ENCODE measurements at regions not wholly inside any gene's neighbourhood (a gene's known extent, or its start where the extent isn't known, plus 50 kb on each side); places are given as distances from the start of the nearest gene placed in this dataset.
A peak's percentile ranks its signal among the peaks of the same experiment; 100 is the strongest.

DNA sequence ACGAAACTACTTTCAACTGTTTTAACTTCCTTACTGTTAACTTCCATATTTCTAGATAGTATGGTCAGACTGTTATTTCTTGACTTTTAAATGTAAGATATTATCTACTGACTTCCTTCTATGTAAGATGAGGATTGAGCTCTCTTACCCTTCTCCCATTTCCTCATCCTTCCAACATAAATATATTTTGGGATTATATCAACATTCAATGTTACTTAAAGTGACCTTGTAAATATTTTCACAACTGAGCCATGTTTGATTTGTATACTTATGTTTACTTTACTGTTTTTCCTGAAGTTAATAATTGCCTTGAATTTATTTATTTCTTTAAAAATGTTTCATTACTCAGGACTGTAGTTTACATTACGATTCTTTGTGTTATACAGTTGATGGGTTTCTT lies 148.7 kb downstream of the ZIC5 start:
- no peaks in the 10 kb centered on the region for H3K79me2 ChIP-seq
- H3K9me3 ChIP-seq (ENCODE audit: low read depth) = no peaks in the 10 kb centered on the region
- no peaks in the 10 kb centered on the region for H3K36me3 ChIP-seq (replicated peaks; ENCODE audit: insufficient read depth, low read depth)
- no peaks in the 10 kb centered on the region for H4K20me1 ChIP-seq (ENCODE audit: insufficient read depth, poor library complexity, severe bottlenecking)
- no peak overlapping the region for H3K27ac ChIP-seq
- H3K27me3 ChIP-seq = no peaks in the 10 kb centered on the region
- DNase-seq (ENCODE audit: low spot score) = no peak
- no peak overlapping the region for H3K4me3 ChIP-seq
- peaks cover 5% of the 10 kb centered on the region for H3K4me1 ChIP-seq (ENCODE audit: insufficient read depth)
- no peaks in the 10 kb centered on the region for H3K9me2 ChIP-seq (replicated peaks; ENCODE audit: insufficient read depth)
- WGBS (ENCODE audit: low lambda C conversion rate, missing lambda C conversion rate) = 80% methylated on average over 2 of the region's 2 CpGs
- H2AFZ ChIP-seq = no peak overlapping the region
- TF ChIP-seq EZH2 (IDR thresholded peaks at IDR 0.05; ENCODE audit: borderline replicate concordance) (no peak), EZH2phosphoT487 (IDR thresholded peaks at IDR 0.05; ENCODE audit: low read depth, severe bottlenecking, unreplicated experiment) (no peak), CTCF (IDR thresholded peaks at IDR 0.05; ENCODE audit: poor library complexity) (no peak)
- H3K4me2 ChIP-seq = no peak overlapping the region

DNA sequence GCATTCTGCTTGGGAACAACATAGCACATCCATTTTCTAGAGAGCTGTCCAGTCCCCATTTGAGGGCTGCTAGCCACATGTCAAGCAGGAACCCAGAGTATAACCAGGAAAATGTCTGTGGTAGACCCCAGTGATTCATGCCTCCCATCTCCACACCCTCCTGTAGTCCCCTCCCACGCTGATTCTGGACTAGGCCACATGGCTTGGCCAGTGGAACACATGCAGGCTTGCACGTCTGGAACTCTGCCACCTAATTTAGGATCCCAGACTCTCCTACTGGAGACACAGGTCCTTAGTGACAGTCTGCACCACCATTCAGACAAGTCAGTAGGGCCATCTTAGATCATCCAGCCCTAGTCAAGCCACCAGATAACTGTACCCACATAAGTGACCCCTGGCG lies 149.8 kb downstream of the ZIC5 start:
- TF ChIP-seq EZH2 (IDR thresholded peaks at IDR 0.05; ENCODE audit: borderline replicate concordance) (no peak), CTCF (IDR thresholded peaks at IDR 0.05; ENCODE audit: poor library complexity) (no peak), EZH2phosphoT487 (IDR thresholded peaks at IDR 0.05; ENCODE audit: low read depth, severe bottlenecking, unreplicated experiment) (no peak)
- no peak for DNase-seq (ENCODE audit: low spot score)
- Histone ChIP-seq H3K9me3 (ENCODE audit: low read depth) (no peaks in the 10 kb centered on the region), H3K36me3 (replicated peaks; ENCODE audit: insufficient read depth, low read depth) (no peaks in the 10 kb centered on the region), H2AFZ (no peak overlapping the region), H3K4me2 (no peak overlapping the region), H3K27me3 (no peaks in the 10 kb centered on the region), H3K79me2 (no peaks in the 10 kb centered on the region), H3K9me2 (replicated peaks; ENCODE audit: insufficient read depth) (no peaks in the 10 kb centered on the region), H4K20me1 (ENCODE audit: insufficient read depth, poor library complexity, severe bottlenecking) (no peaks in the 10 kb centered on the region), H3K4me1 (ENCODE audit: insufficient read depth) (peaks cover 5% of the 10 kb centered on the region), H3K4me3 (no peak overlapping the region), H3K27ac (no peak overlapping the region)
- WGBS (ENCODE audit: low lambda C conversion rate, missing lambda C conversion rate) = 92% methylated on average over 3 of the region's 3 CpGs

DNA sequence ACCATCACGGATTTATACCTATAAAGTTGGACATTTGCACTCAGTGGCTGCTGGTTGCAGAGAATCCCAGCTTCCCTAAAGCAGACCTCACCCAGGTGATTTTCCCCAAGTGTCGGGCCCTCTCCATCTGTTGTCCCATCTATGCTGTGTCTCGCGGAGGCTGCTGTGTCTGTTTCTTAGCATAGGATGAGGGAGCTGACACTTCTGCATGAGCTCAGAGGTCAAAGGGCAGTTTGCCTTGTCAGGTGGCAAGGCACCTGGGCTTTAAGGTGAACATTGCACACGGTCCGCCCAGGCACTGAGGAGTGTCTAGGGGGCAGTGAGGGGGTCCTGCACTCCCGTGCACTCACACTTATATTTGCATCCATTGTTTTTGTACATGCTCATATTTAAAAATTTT lies 151.6 kb downstream of the ZIC5 start:
- DNase-seq (ENCODE audit: low spot score) = peak; percentile 12
- H3K27ac ChIP-seq = no peak overlapping the region
- TF ChIP-seq EZH2phosphoT487 (IDR thresholded peaks at IDR 0.05; ENCODE audit: low read depth, severe bottlenecking, unreplicated experiment) = no peak
- TF ChIP-seq CTCF (IDR thresholded peaks at IDR 0.05; ENCODE audit: poor library complexity) = no peak
- no peak for TF ChIP-seq EZH2 (IDR thresholded peaks at IDR 0.05; ENCODE audit: borderline replicate concordance)
- H3K9me2 ChIP-seq (replicated peaks; ENCODE audit: insufficient read depth) = no peaks in the 10 kb centered on the region
- H3K79me2 ChIP-seq = no peaks in the 10 kb centered on the region
- H3K4me3 ChIP-seq = no peak overlapping the region
- no peaks in the 10 kb centered on the region for H3K36me3 ChIP-seq (replicated peaks; ENCODE audit: insufficient read depth, low read depth)
- H3K4me1 ChIP-seq (ENCODE audit: insufficient read depth) = peaks cover 5% of the 10 kb centered on the region
- H2AFZ ChIP-seq = no peak overlapping the region
- H3K4me2 ChIP-seq = no peak overlapping the region
- no peaks in the 10 kb centered on the region for H3K9me3 ChIP-seq (ENCODE audit: low read depth)
- H4K20me1 ChIP-seq (ENCODE audit: insufficient read depth, poor library complexity, severe bottlenecking) = no peaks in the 10 kb centered on the region
- 54% methylated on average over 7 of the region's 7 CpGs for WGBS (ENCODE audit: low lambda C conversion rate, missing lambda C conversion rate)
- H3K27me3 ChIP-seq = no peaks in the 10 kb centered on the region

DNA sequence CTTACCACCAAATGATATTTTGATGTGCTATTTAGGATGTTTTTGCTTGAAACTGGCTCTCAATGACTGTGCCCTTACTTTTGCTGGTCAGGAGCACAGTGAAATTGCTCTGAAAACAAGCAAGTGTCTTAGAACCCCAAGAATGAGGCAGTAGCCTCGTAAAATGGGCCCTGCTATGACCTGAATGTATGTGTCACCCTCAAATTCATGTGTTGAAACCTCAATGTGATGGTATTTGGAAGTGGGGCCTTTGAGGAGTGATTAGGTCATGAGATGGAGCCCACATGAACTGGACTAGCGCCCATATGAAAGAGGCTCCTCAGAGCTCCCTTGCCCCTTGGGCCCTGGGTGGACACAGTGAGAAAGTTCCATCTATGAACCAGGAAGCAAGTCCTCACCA lies 155.2 kb downstream of the ZIC5 start:
- WGBS (ENCODE audit: low lambda C conversion rate, missing lambda C conversion rate) = 88% methylated on average over 2 of the region's 2 CpGs
- TF ChIP-seq EZH2phosphoT487 (IDR thresholded peaks at IDR 0.05; ENCODE audit: low read depth, severe bottlenecking, unreplicated experiment) (no peak), EZH2 (IDR thresholded peaks at IDR 0.05; ENCODE audit: borderline replicate concordance) (no peak), CTCF (IDR thresholded peaks at IDR 0.05; ENCODE audit: poor library complexity) (no peak)
- Histone ChIP-seq H3K4me2 (no peak overlapping the region), H3K4me1 (ENCODE audit: insufficient read depth) (peaks cover 5% of the 10 kb centered on the region), H2AFZ (no peak overlapping the region), H3K9me3 (ENCODE audit: low read depth) (no peaks in the 10 kb centered on the region), H3K9me2 (replicated peaks; ENCODE audit: insufficient read depth) (no peaks in the 10 kb centered on the region), H4K20me1 (ENCODE audit: insufficient read depth, poor library complexity, severe bottlenecking) (no peaks in the 10 kb centered on the region), H3K36me3 (replicated peaks; ENCODE audit: insufficient read depth, low read depth) (no peaks in the 10 kb centered on the region), H3K4me3 (no peak overlapping the region), H3K79me2 (no peaks in the 10 kb centered on the region), H3K27me3 (no peaks in the 10 kb centered on the region), H3K27ac (no peak overlapping the region)
- DNase-seq (ENCODE audit: low spot score) = no peak

Data from hepatocyte (in vitro differentiated cells).